Hematopoietic multipotent progenitor cell treated with erythropoietin and hydrocortisone succinate and interleukin-3 and kit ligand, for 17 days (in vitro differentiated cells): ENCODE measurements at regions not wholly inside any gene's neighbourhood (a gene's known extent, or its start where the extent isn't known, plus 50 kb on each side); places are given as distances from the start of the nearest gene placed in this dataset.
"Not testable (repeated sequence)": the region's sequence is repeated elsewhere in the genome, so short reads cannot be mapped to it uniquely, and the experiment has no call there.

Source experiments
- DNase-seq: peaks from one replicate; pipeline ENCODE4 v3.0.0-alpha.2; 2015; ENCODE audit warnings: low spot score

DNA sequence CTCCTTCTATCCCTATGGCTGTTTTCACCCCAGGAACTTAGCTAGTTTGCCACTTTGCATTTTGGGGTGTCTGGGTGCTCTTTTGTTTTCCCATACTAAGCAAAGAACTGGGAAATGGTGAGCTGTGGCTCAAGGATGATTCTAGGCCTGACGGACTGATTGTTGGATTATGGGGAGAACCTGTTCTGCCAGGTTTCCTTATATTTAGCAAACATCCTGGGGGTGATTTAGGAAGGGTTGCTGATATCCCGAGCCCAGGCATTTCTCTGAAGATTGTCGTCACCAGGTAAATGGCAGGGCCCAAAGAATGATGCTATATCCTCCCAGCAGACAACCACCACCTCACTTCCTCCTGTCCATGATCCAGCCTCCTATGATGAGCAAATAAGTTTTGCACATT is 72.1 kb upstream of the GRB10 start:
- DNase-seq: no peak

DNA sequence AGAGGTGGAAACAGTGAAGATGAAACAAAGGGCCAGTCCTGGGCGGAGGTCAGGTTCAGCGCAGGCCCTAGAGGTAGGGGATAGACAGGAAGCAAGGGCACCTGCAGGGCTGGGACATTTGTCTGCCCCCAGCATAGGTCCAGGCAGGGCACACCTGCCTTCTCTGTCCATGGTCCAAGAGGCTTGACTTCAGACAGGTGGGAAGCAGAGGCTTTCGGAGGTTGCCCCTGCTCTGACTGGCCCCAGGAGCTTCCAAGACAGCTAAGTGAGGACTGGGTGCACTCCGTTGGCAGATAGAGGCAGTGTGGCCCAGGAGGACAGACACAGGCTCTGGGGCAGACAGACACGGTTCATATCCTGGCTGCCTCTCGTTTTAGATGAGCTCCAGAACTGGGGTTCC is 71.6 kb upstream of the GRB10 start:
- no peak for DNase-seq

DNA sequence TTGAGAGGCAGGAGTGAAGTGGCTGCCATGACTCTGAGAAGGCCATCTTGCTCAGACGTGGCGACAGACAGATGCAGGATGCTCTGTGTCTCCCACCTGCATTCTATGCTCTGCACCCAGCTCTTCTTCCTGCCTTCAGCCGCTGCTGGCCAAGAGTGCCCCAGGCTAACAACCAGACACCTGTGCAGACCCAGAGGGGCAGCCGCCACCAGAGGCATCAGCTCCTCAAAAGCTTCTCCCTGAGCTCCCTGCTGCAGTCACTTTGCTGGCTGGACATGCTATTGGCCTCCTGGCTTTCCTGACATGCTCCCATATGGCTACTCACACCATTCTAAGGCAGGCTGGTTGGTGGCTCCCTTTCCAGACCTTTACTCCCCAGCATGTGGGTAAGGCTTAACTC is 70.6 kb upstream of the GRB10 start:
- no peak for DNase-seq

DNA sequence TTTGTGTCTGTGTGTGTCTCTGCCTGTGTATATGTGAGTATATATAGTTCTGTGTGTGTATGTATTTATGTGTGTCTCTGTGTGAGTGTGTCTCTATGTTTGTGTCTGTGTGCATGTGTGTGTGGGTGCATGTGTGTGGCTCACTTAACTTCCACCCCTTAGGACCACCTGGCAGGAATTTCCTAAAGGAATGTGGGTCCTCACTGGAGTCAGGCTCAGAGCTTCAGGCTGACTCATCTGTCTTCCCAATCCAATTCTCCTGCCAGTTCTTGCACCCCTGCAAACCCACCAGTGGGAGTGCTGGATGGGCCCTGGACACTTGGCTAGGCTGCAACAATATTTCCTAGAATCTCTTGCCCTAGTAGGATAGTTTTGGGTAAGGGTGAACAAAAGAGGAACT is 70.2 kb upstream of the GRB10 start:
- DNase-seq: no peak

DNA sequence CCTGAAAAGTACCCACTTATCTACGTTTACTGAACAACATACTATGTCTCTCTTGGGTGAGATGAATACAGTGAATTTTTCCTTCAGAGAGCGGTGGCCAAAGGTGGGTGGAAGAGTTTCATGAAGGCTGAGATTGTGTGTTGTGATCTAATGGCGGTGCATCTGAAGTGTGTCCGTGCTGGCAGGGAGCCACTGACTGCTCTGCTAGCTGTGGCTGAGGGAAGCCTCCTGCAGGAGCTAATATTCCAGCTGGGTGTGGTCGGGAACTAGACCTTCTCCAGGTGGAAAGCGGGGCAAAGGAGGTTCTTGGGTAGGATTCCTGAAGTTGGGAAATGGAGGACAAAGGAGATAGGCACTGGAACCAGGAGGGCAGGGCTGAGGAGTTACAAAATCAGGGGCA is 69.2 kb upstream of the GRB10 start:
- DNase-seq: no peak

DNA sequence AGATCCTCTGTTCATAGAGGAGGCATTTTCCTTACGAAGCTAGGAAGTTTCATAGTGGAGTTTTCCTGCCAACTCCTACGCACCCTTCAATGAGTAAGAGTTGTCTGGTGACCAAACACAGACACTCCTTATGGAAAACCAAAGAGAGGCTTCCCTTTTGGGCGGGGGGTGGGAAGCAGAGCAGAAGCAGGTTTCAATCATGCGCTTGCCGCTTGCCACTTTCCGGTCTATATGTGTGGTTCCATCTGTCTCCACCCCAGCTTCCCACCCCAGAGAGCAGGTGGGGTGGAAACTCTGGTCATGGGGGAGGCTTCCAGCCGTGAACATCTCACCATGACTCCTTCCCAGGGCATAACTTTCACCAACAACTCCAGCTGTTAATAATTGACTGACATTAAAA is 68.8 kb upstream of the GRB10 start:
- no peak for DNase-seq

DNA sequence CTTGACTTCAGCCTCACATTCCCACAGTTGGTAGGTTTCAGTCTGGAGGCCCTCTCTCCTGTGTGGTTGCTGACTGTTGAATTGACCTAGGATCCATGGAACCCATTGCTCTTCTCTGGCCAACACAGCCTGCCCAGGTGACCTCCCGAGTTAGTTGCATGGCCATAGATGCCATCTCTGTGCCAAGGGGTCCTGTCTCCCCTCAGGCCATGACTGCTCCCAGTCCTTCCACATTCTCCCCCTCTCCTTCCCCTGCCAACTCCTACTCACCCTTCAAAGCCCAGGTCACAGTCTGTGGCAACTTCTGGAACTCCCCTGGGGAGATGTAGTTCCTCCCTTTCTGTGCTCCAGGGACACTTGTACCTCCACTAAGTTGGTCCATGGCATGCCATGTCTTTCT is 67.3 kb upstream of the GRB10 start:
- DNase-seq: no peak

DNA sequence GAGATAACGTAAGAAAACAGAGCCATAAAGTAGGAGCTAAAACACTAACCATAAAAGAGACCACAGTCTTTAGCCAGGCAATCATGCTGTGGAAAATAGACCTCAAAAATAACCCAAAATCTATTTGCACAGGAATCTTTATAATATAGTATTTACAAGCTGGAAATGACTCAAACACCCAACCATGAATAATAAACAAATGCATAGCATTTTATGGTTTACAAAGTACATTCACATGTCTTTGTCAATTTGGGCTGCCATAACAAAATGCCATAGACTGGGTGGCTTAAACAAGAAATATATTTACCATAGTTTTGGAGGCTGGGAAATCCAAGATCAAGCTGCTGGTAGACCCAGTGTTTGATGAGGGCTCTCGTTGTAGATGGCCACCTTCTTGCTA is 65.5 kb upstream of the GRB10 start:
- no peak for DNase-seq

DNA sequence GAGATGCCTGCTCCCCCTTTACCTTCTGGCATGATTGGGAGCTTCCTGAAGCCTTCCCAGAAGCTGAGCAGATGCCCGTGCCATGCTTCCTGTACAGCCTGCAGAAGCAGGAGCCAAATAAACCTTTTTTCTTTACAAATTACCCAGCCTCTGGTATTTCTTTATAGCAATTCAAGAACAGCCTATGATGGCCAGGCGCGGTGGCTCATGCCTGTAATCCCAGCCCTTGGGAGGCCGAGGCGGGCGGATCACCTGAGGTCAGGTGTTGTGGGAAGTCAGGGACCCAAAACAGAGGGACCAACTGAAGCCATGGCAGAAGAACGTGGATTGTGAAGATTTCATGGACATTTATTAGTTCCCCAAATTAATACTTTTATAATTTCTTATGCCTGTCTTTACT is 62.2 kb upstream of the GRB10 start:
- DNase-seq: not testable (repeated sequence)

DNA sequence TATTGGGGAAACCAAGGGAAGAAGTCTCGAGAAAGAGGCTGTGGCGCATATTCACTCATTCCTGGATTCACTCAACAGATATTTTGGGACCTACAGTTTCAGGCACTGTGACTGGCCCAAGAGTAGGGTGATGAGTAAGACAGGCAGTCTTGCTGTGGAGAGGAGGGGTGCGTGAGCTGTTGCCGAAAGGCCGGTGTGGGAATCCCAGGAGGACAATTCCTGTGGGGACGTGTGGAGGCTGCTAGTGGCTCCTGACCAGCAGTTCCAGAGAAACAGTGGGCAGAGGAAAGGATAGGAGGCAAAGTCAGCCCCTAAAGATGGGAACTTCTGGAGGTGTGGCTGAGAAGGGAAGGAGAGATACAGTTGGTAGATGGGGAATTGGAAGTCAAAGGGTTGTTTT is 59.3 kb upstream of the GRB10 start:
- DNase-seq: no peak

DNA sequence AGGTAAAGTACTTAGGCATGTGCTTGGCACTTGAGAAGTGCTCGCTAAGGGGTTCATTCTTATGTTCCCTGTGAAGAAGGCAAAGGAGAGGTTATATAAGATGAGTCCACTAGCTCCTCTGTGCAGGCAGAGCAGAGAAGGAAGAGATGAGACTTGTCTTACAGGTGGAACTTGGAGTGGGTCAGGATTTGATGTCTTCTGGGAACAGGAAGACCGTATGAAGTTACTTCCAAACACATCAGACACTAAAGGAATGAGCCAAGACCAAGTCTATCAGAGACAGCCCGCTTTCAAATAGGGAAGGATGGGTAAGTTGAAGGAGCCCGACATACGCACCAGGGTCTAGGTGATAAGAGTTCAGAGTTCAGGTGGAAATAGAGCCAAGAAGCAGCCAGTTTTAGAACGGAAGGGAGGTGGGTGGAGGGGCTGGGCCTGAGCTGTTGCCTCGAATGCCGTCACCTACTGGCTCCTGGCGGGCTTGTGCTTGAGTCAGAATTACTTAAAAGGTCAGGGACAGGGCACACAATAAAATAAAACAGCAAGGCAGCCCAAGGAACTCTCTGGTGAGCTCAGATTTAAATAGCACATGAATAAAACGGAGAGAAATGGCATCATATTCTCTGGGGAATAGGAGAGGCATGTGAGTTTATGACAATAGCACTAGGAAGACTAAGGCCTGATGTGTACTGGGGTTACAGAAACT is 56.1 kb upstream of the GRB10 start:
- no peak for DNase-seq

DNA sequence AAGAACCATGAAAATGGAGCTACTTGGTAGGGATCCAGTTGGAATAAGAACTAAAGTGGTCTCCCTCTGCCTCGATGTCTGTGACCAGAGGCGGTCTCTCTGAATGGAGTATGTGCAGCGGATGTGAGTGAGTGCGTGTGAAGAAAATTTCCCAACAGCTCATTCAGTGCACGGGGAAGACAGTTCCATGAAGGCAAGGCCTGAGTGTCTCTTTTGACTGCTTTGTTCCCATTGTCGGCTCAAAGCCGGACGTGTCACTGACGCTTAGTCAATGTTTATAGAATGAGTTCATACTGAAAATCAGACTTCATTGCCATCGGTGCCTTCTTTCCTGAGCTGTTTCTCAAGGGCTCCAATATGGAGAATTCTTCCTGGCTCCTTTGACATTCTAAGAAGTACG is 55.3 kb upstream of the GRB10 start:
- DNase-seq: no peak

DNA sequence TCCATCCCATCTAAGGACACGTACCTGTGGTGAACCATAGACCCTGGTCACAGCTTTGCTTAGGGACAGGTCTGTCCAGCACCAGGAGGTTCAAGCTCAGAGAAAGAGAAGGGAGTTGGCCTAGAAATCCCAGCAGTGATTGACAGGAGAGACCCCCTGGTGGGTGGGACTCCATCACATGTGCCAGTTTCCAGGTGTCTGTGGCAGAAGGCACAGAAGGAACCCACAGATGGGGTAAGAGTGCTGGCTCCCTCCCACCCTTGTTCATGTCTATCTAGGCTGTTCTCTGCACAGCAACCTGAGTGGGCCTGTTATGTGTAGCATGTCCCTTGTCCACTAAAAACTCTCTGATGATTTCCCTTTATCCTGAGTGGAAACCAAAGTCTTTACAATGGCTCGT is 54.0 kb upstream of the GRB10 start:
- DNase-seq: no peak

DNA sequence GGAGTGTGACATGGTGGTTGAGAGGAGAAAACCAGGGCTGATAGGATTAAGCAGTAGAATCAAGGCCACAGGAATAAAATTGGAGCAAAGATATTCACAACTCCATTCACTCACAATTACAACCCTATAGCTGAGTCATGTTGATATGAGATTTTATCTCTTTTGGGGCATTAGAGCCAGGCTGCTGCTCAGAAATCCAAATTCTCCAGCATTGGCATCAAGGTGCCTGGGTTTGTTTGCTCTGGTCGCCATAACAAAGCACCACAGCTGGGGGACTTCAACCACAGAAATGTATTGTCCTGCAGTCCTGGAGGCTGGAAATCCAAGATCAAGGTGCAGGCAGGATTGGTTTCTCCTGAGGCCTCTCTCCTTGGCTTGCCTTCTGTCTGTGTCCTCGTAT is 52.5 kb upstream of the GRB10 start:
- no peak for DNase-seq

DNA sequence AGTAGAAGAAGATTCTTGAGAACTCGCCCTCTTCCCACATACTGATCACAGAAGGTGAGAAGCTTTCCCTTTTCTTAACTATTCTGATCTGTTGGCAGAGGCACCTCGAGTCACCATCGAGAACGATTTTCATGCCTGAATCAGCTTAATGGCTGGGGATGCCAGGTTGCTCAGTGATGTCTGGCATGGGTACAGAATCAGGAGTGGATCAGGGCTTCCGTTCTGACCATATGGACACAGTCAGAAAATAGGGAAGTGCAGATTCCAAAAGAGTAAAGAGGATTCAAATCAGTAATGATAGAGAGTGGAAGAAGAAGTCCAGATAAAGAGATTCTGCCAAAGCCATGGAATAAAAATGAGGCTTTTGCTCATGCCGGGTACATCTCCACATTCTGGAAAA is 52.0 kb upstream of the GRB10 start:
- no peak for DNase-seq

DNA sequence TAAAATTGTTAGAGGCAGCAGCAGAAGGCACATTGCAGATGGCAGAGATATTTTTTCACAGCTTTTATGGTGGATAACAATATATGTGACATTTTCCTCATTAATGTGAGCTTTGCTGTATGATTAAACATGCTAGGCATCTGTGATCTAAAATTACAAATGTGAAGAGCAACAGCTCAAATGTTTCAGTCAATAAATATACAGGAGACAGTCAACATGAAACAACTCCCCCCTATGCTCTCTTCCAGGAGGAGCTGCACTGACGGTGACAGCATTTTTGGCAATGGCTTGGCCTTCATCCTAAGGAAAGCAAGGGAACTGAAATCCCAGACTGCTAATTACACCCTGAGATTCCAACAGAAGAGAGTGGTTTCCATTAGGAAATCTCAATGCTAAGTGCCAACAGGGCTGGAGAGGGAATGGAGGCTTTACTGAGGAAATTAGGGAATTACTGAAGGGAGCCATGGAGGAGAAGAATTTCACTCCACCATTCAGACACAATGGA is 51.4 kb upstream of the GRB10 start:
- no peak for DNase-seq

DNA sequence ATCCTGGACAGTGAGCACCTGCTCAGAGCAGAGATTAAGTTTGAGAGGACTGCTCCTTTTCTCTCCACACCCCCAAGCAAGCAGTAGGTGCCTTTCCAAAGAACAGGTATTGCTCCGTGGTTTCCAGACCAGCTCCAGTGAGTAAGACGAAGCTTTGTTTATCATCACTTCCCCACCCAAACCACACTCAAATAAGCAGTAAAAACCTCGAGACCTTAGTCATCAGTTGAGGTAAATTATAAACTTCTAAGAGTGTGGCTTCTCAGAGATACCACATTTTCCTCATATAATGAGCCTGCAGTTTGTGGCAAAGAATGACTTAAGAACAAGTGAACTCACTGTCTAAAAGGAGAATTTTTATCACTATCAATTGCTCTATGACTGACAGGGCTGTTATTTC is 50.0 kb upstream of the GRB10 start:
- no peak for DNase-seq
